SH-SY5Y (cell line): ENCODE measurements at regions not wholly inside any gene's neighbourhood (a gene's known extent, or its start where the extent isn't known, plus 50 kb on each side); places are given as distances from the start of the nearest gene placed in this dataset.

Experiments used
- GATA2 ChIP-seq: IDR thresholded peaks from 2 replicates; pipeline ENCODE4 v1.6.1; 2011; ENCODE audit warnings: mild to moderate bottlenecking, low read depth, low read length
- GATA3 ChIP-seq: IDR thresholded peaks from 2 replicates; pipeline ENCODE4 v1.6.1; 2011; ENCODE audit warnings: low read depth, mild to moderate bottlenecking, low read length, moderate library complexity

DNA sequence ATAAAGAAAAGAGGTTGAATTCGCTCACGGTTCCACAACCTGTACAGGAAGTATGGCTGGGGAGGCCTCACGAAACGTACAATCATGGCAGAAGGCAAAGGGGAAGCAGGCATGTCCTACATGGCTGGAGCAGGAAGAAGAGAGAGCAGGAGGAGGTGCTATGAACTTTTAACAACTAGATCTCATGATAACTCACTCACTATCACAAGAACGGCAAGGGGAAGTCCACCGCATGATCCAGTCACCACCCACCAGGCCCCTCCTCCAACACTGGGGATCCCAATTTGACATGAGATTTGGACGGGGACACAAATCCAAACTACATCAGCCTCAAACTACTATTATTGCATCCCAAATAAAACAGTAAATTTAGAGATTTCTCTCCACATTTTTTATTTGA lies 53.6 kb upstream of the CST7 start:
- no peak for TF ChIP-seq GATA2
- TF ChIP-seq GATA3 = no peak

DNA sequence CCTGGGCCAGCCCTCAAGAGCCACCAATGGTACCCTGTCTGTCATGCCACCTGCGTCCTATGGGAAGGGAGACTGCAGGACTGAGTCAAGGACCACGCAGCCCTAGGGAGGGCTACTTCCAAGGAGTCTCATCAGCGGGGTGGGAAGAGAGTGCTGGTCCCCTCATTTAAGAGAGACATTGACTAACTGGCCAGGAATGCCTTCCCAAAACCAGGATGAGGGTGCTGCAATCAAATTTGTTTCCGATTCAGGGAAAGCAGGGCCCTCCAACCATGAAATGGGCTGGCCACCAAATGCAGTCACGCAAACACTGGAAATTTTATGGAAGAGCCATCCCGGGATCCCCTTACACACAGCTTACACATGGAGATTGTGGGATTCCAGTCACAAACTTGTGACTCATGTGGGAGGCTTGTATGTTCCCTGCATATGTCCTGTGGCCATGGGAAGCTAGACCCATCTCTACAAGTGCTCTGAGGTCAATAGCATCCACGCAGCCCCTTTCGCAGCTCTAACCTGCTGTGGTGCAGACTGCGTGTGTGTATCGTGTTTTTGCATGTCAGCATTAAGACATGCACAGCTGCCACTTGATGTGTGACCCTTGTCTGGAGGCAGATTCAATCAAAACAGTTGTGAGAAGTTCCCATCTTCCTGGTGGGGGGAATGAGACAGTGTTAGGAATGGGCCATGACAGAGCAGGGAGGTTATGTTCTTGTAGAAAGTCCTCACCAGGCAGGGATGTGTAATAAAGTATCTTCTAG lies 53.0 kb upstream of the CST7 start:
- TF ChIP-seq GATA3 = no peak
- no peak for TF ChIP-seq GATA2

DNA sequence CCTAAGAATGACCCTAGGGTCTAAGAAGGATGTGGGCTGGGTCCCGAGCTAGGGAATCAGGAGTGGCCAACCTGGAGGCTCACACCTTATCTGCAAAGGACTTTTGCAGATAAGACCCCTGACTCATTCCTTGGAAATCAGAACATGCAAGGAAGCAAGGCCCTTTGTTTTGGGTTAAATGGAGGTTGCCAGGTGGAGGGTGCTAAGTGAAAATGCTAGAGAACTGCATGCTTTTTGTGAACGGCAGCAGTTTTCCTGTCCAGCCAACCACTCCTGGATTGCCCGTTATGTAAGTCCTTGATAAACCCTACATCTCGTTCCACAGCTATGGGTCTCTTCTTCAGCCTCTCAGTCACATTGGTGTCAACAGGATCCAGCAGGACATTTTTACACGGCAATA lies 52.1 kb upstream of the CST7 start:
- no peak for TF ChIP-seq GATA3
- TF ChIP-seq GATA2 = no peak

DNA sequence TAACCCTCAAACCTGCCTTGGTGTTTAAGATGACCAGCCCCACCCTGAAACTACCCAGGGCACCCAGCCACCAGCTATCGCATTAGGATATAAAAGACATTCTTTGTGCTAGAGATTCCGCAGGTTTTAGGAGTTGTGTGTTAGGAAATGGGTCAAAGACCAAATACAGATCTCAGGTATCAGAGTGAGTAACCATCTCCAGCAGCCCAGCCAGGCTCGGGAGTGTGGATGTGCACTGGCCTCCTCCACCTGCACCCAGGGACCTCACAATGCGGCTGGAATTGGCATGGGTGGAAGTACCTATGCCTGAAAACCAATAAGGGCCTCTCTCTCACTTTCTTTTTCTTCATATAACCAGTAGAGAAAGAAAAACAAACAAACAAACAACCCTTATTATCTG lies 51.1 kb upstream of the CST7 start:
- TF ChIP-seq GATA3 (no peak), GATA2 (no peak)

DNA sequence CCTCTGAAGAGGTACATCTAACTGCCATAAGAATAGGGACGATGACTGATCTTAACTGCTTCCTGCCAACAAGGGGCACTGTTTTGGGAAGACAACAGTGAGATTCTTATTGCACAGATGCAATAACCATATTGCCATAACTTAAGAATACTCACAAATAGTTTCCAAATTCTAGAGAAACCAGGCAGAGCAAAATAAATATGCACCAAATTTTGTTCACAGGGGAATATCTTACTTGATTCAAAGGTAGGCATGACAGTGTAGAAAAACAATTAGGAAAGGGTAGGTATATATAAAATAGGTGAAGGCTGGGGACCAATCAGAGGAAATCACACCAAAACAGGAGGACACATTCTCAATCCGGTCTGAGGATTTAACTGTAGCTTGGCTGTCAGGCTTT lies 49.9 kb upstream of the CST7 start:
- TF ChIP-seq GATA2 (no peak), GATA3 (no peak)
